ENCODE measurements at regions not wholly inside any gene's neighbourhood (a gene's known extent, or its start where the extent isn't known, plus 50 kb on each side); places are given as distances from the start of the nearest gene placed in this dataset.

- no peak for DNase-seq (ENCODE audit: low spot score)
These were observed 122.0 kb upstream of the AHR start for GRCh38 chr7:17176371-17177032.

GRCh38 chr7:17178545-17178944 lies 119.9 kb upstream of the AHR start:
- DNase-seq (ENCODE audit: low spot score) = no peak

GRCh38 chr7:17181482-17181881 lies 117.0 kb upstream of the AHR start:
- no peak for DNase-seq (ENCODE audit: low spot score)

- DNase-seq (ENCODE audit: low spot score) = no peak
These were observed 114.7 kb upstream of the AHR start for GRCh38 chr7:17183630-17184328.

GRCh38 chr7:17184805-17185689 lies 113.4 kb upstream of the AHR start:
- no peak for DNase-seq (ENCODE audit: low spot score)

- peak; percentile 29 for DNase-seq (ENCODE audit: low spot score)
These were observed 112.8 kb upstream of the AHR start for GRCh38 chr7:17185690-17186070.

DNA sequence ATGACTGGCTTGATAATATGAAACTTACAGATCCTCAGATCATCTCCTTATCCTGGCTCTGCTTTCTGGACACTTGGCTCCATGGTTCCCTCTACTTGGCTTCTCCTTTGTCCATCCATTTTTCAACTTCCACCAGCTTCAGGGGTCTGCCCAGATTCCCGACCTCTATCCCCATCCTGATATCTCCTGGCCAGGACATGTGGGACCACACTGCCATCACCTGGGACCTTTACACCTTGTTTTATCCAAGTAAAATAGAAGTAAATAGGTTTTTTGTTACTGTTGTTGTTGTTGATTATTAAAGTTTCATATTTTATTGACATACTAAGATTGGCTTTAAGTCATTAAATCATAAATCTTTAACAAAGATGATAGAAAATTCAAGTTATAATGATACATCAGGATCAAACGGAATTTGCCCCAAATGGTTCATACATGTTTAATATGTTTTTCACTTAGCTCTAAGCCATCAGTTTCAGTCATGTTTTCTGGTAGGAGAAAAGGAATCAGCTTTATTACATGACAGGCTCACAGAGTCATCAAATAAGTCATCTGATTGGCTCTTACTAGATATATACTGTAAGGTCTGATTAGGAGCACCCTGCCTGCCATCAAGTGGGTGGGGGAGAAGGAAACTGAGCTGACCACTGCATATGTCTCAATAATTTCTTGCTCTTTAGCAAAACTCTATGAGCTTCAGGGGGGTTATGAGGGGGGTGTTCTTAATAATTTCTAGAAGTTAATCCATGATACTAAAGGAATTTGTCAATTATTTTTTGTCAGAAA lies 111.5 kb upstream of the AHR start:
- DNase-seq (ENCODE audit: low spot score) = no peak

DNA sequence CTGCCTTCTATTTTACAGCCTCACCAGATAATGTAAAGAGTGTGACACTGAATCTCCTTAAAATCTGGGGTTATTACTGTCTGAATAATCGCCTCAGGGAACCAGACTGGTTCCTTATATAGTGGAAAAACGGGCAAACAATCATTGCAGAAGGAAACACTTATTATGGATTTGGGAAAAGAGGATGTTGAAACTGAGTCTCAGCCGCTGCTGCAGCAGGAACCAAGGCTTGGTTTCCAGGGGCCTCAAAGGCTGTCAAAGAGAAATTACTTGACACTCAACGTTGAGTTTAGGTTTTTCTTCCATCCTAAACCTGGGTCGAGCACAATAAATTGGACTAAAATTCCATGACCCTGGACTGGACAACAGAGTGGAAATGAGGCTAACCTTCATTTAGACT lies 103.8 kb upstream of the AHR start:
- DNase-seq (ENCODE audit: low spot score) = no peak

- no peak for DNase-seq (ENCODE audit: low spot score)
These were observed 102.9 kb upstream of the AHR start for GRCh38 chr7:17195576-17195975.

DNA sequence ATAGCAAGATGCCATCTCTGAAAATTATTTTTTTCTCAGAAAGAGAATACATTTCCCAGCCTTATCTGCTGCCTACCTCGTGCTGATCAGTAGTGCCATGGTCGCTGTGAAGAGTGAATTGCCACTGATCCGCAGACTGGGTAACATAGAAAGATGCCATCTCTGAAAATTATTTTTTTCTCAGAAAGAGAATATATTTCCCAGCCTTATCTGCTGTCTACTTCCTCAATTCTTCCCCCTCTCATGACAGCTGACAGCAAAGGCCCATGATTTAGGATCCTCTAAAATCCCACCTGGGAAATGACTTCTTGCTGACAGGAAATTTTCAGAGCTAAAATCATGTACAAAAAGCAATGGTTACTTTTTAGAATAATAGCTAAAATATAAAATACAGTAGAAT lies 92.5 kb upstream of the AHR start:
- DNase-seq (ENCODE audit: low spot score) = no peak

DNA sequence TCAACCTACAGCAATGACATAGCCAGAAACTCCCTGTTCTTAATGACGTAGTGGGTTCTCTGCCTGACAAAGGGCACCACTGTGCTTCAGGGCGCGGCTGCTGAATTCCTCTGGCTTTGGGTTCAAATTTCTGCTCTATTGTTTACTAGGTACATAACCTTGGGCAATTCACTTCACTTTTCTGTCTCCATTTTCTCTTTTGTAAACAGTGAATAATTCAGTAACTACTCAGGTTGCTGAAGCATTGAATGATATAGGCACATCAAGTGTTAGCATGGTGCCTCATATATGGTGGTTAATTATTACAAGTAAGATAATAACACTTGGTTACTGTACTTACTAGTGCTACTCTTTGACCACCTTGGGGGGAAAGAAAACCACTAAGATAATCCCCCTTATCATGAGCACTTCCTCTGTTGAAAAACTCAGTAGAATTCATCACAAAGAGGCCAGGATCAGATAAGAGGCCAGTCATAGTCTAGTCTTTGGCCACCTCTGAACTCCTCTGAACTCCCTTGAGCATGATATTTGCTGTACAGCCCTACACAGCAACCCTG lies 92.0 kb upstream of the AHR start:
- DNase-seq (ENCODE audit: low spot score) = no peak

DNA sequence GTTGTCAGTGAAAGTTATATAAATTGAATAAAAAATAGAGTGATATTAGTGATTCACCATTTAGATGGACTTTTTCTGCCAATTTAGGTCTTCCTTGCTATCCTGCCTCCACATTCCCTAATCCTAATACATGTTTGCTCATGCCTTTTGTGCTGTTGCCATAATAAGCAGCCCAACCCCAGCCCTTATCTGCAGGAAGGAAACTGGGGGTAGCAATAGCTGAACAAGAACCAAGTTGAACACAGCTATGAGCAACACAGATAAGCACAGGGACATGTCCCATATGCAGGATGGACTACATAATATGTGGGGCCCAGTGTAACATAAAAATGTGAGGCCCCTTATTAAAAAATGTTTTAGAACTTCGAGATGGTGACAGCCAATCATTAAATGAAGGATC lies 91.2 kb upstream of the AHR start:
- DNase-seq (ENCODE audit: low spot score) = no peak

- no peak for DNase-seq (ENCODE audit: low spot score)
These were observed 89.4 kb upstream of the AHR start for GRCh38 chr7:17209101-17209500.

GRCh38 chr7:17211307-17211836 lies 87.1 kb upstream of the AHR start:
- no peak for DNase-seq (ENCODE audit: low spot score)

DNA sequence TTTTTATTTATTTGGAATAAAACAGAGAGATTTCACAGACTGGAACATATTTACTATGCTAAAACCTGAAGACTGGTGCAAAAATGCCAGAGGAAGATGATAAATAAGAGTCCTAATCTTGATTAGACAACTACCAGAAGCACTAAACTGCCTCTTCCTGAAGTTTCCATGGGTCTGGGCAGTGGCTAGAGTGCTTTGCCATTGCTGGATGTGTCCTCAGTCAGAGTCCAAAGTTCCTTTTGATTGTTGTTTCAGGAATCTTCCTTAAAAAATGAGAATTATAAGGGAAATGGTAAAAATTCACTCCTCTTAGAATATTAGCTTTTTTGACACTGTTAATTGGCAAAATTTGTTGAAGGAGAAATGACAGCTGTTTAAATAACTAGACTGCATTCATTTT lies 86.3 kb upstream of the AHR start:
- DNase-seq (ENCODE audit: low spot score) = no peak

- DNase-seq (ENCODE audit: low spot score) = no peak
These were observed 70.5 kb upstream of the AHR start for GRCh38 chr7:17227766-17228490.

DNA sequence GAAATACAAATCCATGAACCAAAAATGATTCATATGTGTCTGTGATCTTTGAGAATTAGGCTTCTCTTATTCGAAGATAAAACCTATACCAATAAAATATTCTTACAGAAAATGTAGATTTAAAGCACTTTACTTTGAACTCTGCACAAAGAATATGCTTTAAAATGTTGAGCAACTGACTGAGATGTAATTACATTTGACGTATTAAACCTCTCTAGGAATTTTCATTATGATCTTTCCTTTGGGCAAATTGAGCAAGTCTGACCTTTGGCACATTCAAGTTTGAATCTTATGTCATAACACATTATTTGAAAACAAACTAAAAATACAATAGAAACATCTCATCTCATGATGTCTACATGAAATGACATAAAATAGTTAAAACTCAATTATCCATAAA lies 69.2 kb upstream of the AHR start:
- no peak for DNase-seq (ENCODE audit: low spot score)

- no peak for DNase-seq (ENCODE audit: low spot score)
These were observed 68.2 kb upstream of the AHR start for GRCh38 chr7:17230099-17230807.

GRCh38 chr7:17233603-17234002 lies 64.8 kb upstream of the AHR start:
- no peak for DNase-seq (ENCODE audit: low spot score)

DNA sequence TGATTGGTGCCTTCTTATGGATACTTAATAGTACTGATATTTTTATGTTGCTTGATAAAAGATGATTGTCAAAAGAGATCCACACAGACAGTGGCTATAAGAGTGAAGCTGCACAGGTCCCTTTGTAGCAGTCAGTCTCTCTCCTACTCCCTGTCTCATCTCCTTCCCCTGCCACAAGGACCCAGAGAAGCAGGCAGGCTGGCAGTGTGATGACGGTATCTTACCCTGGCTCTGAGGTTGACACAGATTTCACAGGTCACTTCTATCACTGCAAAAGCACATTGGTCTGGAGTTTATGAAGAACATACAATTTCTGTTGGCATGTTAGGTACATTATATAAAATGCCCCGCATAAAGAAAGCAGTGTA lies 64.4 kb upstream of the AHR start:
- peak; percentile 49 for DNase-seq (ENCODE audit: low spot score)
